ENCODE measurements at regions not wholly inside any gene's neighbourhood (a gene's known extent, or its start where the extent isn't known, plus 50 kb on each side); places are given as distances from the start of the nearest gene placed in this dataset.

GRCh38 chr9:12497790-12498189, 195.4 kb upstream of the TYRP1 start:
- no peak for ATAC-seq (ENCODE audit: low read depth)
- Histone ChIP-seq H3K36me3 (ENCODE audit: low read depth) (no peaks in the 10 kb centered on the region), H3K4me1 (ENCODE audit: insufficient read depth, poor library complexity, severe bottlenecking) (no peaks in the 10 kb centered on the region), H3K27me3 (ENCODE audit: insufficient read depth, poor library complexity, severe bottlenecking) (peaks cover 15% of the 10 kb centered on the region), H3K4me3 (ENCODE audit: severe bottlenecking) (no peak overlapping the region), H3K9me3 (ENCODE audit: severe bottlenecking) (no peaks in the 10 kb centered on the region), H3K27ac (ENCODE audit: poor library complexity, severe bottlenecking) (no peak overlapping the region)
- TF ChIP-seq CTCF (IDR thresholded peaks at IDR 0.05; ENCODE audit: poor library complexity, severe bottlenecking): no peak
- DNase-seq (ENCODE audit: low spot score): no peak

GRCh38 chr9:12502520-12502919, 190.7 kb upstream of the TYRP1 start:
- DNase-seq (ENCODE audit: low spot score): no peak
- peaks cover 17% of the 10 kb centered on the region for H3K27me3 ChIP-seq (ENCODE audit: insufficient read depth, poor library complexity, severe bottlenecking)
- H3K27ac ChIP-seq (ENCODE audit: poor library complexity, severe bottlenecking): no peak overlapping the region
- no peak overlapping the region for H3K4me3 ChIP-seq (ENCODE audit: severe bottlenecking)
- H3K4me1 ChIP-seq (ENCODE audit: insufficient read depth, poor library complexity, severe bottlenecking): no peaks in the 10 kb centered on the region
- TF ChIP-seq CTCF (IDR thresholded peaks at IDR 0.05; ENCODE audit: poor library complexity, severe bottlenecking): no peak
- no peaks in the 10 kb centered on the region for H3K36me3 ChIP-seq (ENCODE audit: low read depth)
- no peaks in the 10 kb centered on the region for H3K9me3 ChIP-seq (ENCODE audit: severe bottlenecking)
- ATAC-seq (ENCODE audit: low read depth): no peak

GRCh38 chr9:12503606-12504122, 189.5 kb upstream of the TYRP1 start:
- no peak for ATAC-seq (ENCODE audit: low read depth)
- Histone ChIP-seq H3K27me3 (ENCODE audit: insufficient read depth, poor library complexity, severe bottlenecking) (peaks cover 12% of the 10 kb centered on the region), H3K27ac (ENCODE audit: poor library complexity, severe bottlenecking) (no peak overlapping the region), H3K9me3 (ENCODE audit: severe bottlenecking) (no peaks in the 10 kb centered on the region), H3K4me3 (ENCODE audit: severe bottlenecking) (no peak overlapping the region), H3K36me3 (ENCODE audit: low read depth) (no peaks in the 10 kb centered on the region), H3K4me1 (ENCODE audit: insufficient read depth, poor library complexity, severe bottlenecking) (no peaks in the 10 kb centered on the region)
- no peak for TF ChIP-seq CTCF (IDR thresholded peaks at IDR 0.05; ENCODE audit: poor library complexity, severe bottlenecking)
- no peak for DNase-seq (ENCODE audit: low spot score)

DNA sequence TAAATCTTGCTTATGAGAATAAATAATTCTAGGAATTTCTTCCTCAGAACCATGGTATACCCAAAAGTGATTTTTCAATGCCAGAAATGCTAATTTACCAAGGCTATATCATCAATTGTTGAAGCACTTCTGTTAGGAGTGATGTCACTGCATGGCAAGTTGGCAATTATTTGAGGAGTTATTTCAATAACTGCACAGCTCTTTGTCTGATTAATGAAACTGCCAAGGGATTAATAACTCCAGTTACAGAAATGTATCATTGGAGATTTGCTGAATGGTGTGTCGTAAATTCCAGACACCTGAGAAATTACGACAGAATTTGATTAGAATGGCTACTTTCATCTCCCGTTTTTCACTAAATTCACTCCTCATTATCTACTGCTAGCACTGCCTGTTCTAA, 182.6 kb upstream of the TYRP1 start:
- TF ChIP-seq CTCF (IDR thresholded peaks at IDR 0.05; ENCODE audit: poor library complexity, severe bottlenecking): no peak
- no peak overlapping the region for H3K4me3 ChIP-seq (ENCODE audit: severe bottlenecking)
- no peaks in the 10 kb centered on the region for H3K36me3 ChIP-seq (ENCODE audit: low read depth)
- no peak for ATAC-seq (ENCODE audit: low read depth)
- no peaks in the 10 kb centered on the region for H3K4me1 ChIP-seq (ENCODE audit: insufficient read depth, poor library complexity, severe bottlenecking)
- H3K27ac ChIP-seq (ENCODE audit: poor library complexity, severe bottlenecking): no peak overlapping the region
- no peak for DNase-seq (ENCODE audit: low spot score)
- no peaks in the 10 kb centered on the region for H3K27me3 ChIP-seq (ENCODE audit: insufficient read depth, poor library complexity, severe bottlenecking)
- no peaks in the 10 kb centered on the region for H3K9me3 ChIP-seq (ENCODE audit: severe bottlenecking)

- H3K4me1 ChIP-seq (ENCODE audit: insufficient read depth, poor library complexity, severe bottlenecking): no peaks in the 10 kb centered on the region
- ATAC-seq (ENCODE audit: low read depth) (no peak), DNase-seq (ENCODE audit: low spot score) (no peak)
- H3K4me3 ChIP-seq (ENCODE audit: severe bottlenecking): no peak overlapping the region
- H3K9me3 ChIP-seq (ENCODE audit: severe bottlenecking): no peaks in the 10 kb centered on the region
- no peak overlapping the region for H3K27ac ChIP-seq (ENCODE audit: poor library complexity, severe bottlenecking)
- no peak for TF ChIP-seq CTCF (IDR thresholded peaks at IDR 0.05; ENCODE audit: poor library complexity, severe bottlenecking)
- no peaks in the 10 kb centered on the region for H3K27me3 ChIP-seq (ENCODE audit: insufficient read depth, poor library complexity, severe bottlenecking)
- H3K36me3 ChIP-seq (ENCODE audit: low read depth): no peaks in the 10 kb centered on the region
These were observed 181.5 kb upstream of the TYRP1 start for GRCh38 chr9:12511726-12512125.

Data from RWPE2 (cell line).